OCI-LY1 (cell line): ENCODE measurements at regions not wholly inside any gene's neighbourhood (a gene's known extent, or its start where the extent isn't known, plus 50 kb on each side); places are given as distances from the start of the nearest gene placed in this dataset.

Experiments used
- H2AFZ ChIP-seq: fragments of 200-600 bp; sonication (generic), shearing (Covaris generic); 2 replicates; pipeline ENCODE4 v1.6.0; 2014; ENCODE audit warnings: antibody characterized with exemption, mild to moderate bottlenecking, low read length
- H3F3A ChIP-seq: fragments of 200-600 bp; sonication (generic), shearing (Covaris generic); 2 replicates; pipeline ENCODE4 v1.6.0; 2014; ENCODE audit warnings: mild to moderate bottlenecking, antibody characterized with exemption, low read length, moderate library complexity; ENCODE audit not compliant: insufficient read depth
- H3K27ac ChIP-seq: fragments of 200-600 bp; sonication (generic); 2 replicates; pipeline ENCODE4 v1.5.1; 2014; ENCODE audit warnings: low read length, mixed run types, mild to moderate bottlenecking, low read depth; ENCODE audit not compliant: poor library complexity, severe bottlenecking
- H3K27me3 ChIP-seq: fragments of 200-600 bp; sonication (generic); 2 replicates; pipeline ENCODE4 v1.6.0; 2014; ENCODE audit warnings: antibody characterized with exemption, mild to moderate bottlenecking, low read length, moderate library complexity; ENCODE audit not compliant: insufficient read depth
- H3K36me3 ChIP-seq: fragments of 200-600 bp; sonication (generic); 2 replicates; pipeline ENCODE4 v1.6.1; 2014; ENCODE audit warnings: mild to moderate bottlenecking, antibody characterized with exemption, low read length, moderate library complexity, mixed read lengths; ENCODE audit not compliant: insufficient read depth
- H3K4me1 ChIP-seq: fragments of 200-600 bp; sonication (generic); 2 replicates; pipeline ENCODE4 v1.5.1; 2014; ENCODE audit warnings: mild to moderate bottlenecking, low read length, moderate library complexity; ENCODE audit not compliant: insufficient read depth, severe bottlenecking
- H3K4me2 ChIP-seq: fragments of 200-600 bp; sonication (generic), shearing (Covaris generic); 2 replicates; pipeline ENCODE4 v1.6.1; 2014; ENCODE audit warnings: low read length
- H3K4me3 ChIP-seq: fragments of 200-600 bp; sonication (generic); 2 replicates; pipeline ENCODE4 v1.5.1; 2014; ENCODE audit warnings: low read length, low read depth, mild to moderate bottlenecking, mixed read lengths; ENCODE audit not compliant: poor library complexity, severe bottlenecking
- H3K79me2 ChIP-seq: fragments of 200-600 bp; shearing (Covaris generic); 2 replicates; pipeline ENCODE4 v1.6.1; 2016; ENCODE audit warnings: mixed run types, low read length, mixed read lengths; ENCODE audit not compliant: insufficient read depth
- H3K9ac ChIP-seq: fragments of 200-600 bp; sonication (generic), shearing (Covaris generic); 2 replicates; pipeline ENCODE4 v1.6.1; 2014; ENCODE audit warnings: mild to moderate bottlenecking, low read length, mixed read lengths
- H3K9me2 ChIP-seq: fragments of 200-600 bp; sonication (generic), shearing (Covaris generic); 2 replicates; pipeline ENCODE4 v1.6.1; 2014; ENCODE audit warnings: low read depth, mild to moderate bottlenecking, low read length, mixed read lengths
- H3K9me3 ChIP-seq: fragments of 200-600 bp; shearing (Covaris generic); 2 replicates; pipeline ENCODE4 v1.6.1; 2014; ENCODE audit warnings: low read length, mixed read lengths
- H4K20me1 ChIP-seq: fragments of 200-600 bp; sonication (generic), shearing (Covaris generic); 2 replicates; pipeline ENCODE4 v1.6.0; 2016; ENCODE audit warnings: mild to moderate bottlenecking, low read length; ENCODE audit not compliant: insufficient read depth
- CTCF ChIP-seq: fragments of 200-600 bp; sonication (generic), shearing (Covaris generic); IDR thresholded peaks from 2 replicates; pipeline ENCODE4 v1.5.1; 2017; ENCODE audit warnings: mild to moderate bottlenecking, antibody characterized with exemption, low read length, moderate library complexity, mixed read lengths
- EZH2 ChIP-seq: fragments of 200-600 bp; sonication (generic), shearing (Covaris generic); IDR thresholded peaks from 2 replicates; pipeline ENCODE4 v1.8.0; 2017; ENCODE audit warnings: borderline replicate concordance, mixed run types, mild to moderate bottlenecking, antibody characterized with exemption, low read length, moderate library complexity, mixed read lengths

DNA sequence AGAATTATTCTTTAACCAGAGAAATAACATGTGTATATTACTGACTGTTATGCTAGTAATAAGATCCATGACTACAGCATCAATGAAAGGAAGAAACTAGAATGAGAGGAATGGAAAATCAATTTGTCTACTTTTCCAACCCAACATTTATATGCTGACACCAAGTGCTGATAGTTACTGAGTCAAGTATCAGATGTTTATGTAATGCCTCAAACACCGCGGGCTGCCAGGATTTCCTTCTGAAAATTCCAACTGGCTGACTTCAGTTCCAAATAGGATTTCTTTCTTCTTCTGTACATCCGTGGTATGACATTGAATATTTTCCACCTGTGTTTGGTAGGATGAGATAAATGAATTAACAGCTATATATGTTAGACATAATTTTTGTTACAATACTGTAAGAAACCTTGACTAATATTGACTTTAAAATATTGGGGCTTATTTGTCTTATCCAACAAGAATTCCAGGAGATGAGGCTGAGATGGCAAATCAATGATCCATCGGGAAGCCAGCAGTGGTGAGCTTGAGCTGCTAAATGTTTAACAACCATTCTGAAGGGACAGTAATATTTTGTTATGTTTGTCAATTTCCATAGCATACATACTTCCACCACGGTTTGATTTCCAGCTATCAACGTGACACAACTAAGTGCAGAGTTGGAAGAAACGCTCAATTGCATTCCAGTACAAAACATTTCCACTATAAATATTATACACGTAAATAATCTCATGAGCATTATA lies 435.2 kb upstream of the AUTS2 start:
- no peaks in the 10 kb centered on the region for H3K36me3 ChIP-seq
- H3K27ac ChIP-seq = no peak overlapping the region
- H3K9me3 ChIP-seq = no peaks in the 10 kb centered on the region
- H3K4me3 ChIP-seq = no peak overlapping the region
- no peaks in the 10 kb centered on the region for H4K20me1 ChIP-seq
- no peak for TF ChIP-seq CTCF
- no peak overlapping the region for H3K9ac ChIP-seq
- H3K9me2 ChIP-seq = no peaks in the 10 kb centered on the region
- H3F3A ChIP-seq = no peaks in the 10 kb centered on the region
- no peaks in the 10 kb centered on the region for H3K79me2 ChIP-seq
- H3K4me2 ChIP-seq = no peak overlapping the region
- no peaks in the 10 kb centered on the region for H3K4me1 ChIP-seq
- no peaks in the 10 kb centered on the region for H3K27me3 ChIP-seq
- H2AFZ ChIP-seq = no peak overlapping the region

DNA sequence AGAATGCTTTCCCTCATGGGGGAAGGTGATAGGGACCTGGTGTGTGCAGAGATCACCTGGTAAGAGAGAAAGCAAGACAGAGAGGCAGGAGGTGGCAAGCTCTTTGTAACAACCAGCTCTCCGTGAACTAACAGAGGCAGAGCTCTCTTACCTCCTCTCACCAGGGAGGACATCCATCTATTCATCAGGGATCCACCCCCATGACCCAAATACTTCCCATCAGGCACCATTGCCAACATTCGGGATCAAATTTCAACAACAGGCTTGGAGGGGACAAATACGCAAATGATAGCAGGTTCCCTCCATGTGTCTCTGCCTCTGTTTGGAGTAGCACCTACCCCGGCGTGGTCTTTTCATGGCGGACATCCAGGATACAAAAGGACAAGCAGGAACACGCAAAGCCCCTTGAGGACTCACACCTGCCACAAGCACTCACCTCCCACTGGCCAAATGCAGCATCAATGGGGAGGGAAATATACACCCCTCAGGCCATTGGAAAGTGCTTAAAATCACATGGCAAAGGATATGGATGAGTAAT lies 431.2 kb upstream of the AUTS2 start:
- TF ChIP-seq CTCF (no peak), EZH2 (no peak)
- H4K20me1 ChIP-seq = no peaks in the 10 kb centered on the region
- H3K4me2 ChIP-seq = no peak overlapping the region
- no peaks in the 10 kb centered on the region for H3K27me3 ChIP-seq
- no peaks in the 10 kb centered on the region for H3K9me2 ChIP-seq
- H3K4me1 ChIP-seq = no peaks in the 10 kb centered on the region
- H3K9me3 ChIP-seq = no peaks in the 10 kb centered on the region
- no peak overlapping the region for H3K27ac ChIP-seq
- H3K79me2 ChIP-seq = no peaks in the 10 kb centered on the region
- no peaks in the 10 kb centered on the region for H3F3A ChIP-seq
- no peak overlapping the region for H3K4me3 ChIP-seq
- no peak overlapping the region for H2AFZ ChIP-seq
- H3K36me3 ChIP-seq = no peaks in the 10 kb centered on the region
- no peak overlapping the region for H3K9ac ChIP-seq

DNA sequence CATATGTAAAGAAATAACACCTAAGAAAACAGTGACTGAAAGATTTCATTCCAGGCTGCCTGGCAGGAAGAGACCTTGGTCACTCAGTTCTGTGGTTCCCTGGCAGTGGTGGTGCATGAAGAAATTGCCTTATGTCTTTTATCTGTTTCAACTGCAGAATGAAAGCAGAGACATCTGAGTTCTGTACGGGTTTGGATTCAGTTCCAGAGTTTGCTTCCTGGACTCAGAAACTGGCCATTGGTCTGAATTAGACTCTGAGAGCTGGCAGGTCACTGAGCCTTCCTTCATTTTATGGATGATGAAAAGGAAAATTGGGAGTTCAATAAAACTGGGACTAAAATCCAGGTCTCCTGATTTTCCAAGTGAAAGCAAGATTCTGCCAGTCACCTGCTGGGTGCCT lies 428.9 kb upstream of the AUTS2 start:
- Histone ChIP-seq H3K9ac (no peak overlapping the region), H3K4me2 (no peak overlapping the region), H3K27ac (no peak overlapping the region), H3K27me3 (no peaks in the 10 kb centered on the region), H3K79me2 (no peaks in the 10 kb centered on the region), H3K4me3 (no peak overlapping the region), H3K4me1 (no peaks in the 10 kb centered on the region), H3K9me2 (no peaks in the 10 kb centered on the region), H4K20me1 (no peaks in the 10 kb centered on the region), H3K36me3 (no peaks in the 10 kb centered on the region), H3K9me3 (no peaks in the 10 kb centered on the region), H2AFZ (no peak overlapping the region), H3F3A (no peaks in the 10 kb centered on the region)
- TF ChIP-seq EZH2 (no peak), CTCF (no peak)
